ENCODE measurements at regions not wholly inside any gene's neighbourhood (a gene's known extent, or its start where the extent isn't known, plus 50 kb on each side); places are given as distances from the start of the nearest gene placed in this dataset.

GRCh38 chr2:52828112-52828511 lies 939.5 kb upstream of the CHAC2 start:
- no peak for DNase-seq (ENCODE audit: low read depth, low spot score)

GRCh38 chr2:52821631-52822030 lies 946.0 kb upstream of the CHAC2 start:
- DNase-seq (ENCODE audit: low read depth, low spot score): no peak
- H3K27ac ChIP-seq: no peak overlapping the region

More at GRCh38 chr2:52828112-52828511, 939.5 kb upstream of the CHAC2 start:
- no peak overlapping the region for H3K27ac ChIP-seq

GRCh38 chr2:52818958-52819357 lies 948.6 kb upstream of the CHAC2 start:
- H3K27ac ChIP-seq: no peak overlapping the region
- no peak for DNase-seq (ENCODE audit: low read depth, low spot score)

- DNase-seq (ENCODE audit: low read depth, low spot score): no peak
- no peak overlapping the region for H3K27ac ChIP-seq
These were observed 957.1 kb upstream of the CHAC2 start for GRCh38 chr2:52810460-52810859.

GRCh38 chr2:52805901-52806410 lies 961.6 kb upstream of the CHAC2 start:
- no peak overlapping the region for H3K27ac ChIP-seq
- no peak for DNase-seq (ENCODE audit: low read depth, low spot score)

- H3K27ac ChIP-seq: no peak overlapping the region
- no peak for DNase-seq (ENCODE audit: low read depth, low spot score)
These were observed 973.0 kb upstream of the CHAC2 start for GRCh38 chr2:52794581-52794980.

GRCh38 chr2:52779446-52779845 lies 988.2 kb upstream of the CHAC2 start:
- H3K27ac ChIP-seq: no peak overlapping the region
- no peak for DNase-seq (ENCODE audit: low read depth, low spot score)

GRCh38 chr2:52776571-52776970 lies 991.0 kb upstream of the CHAC2 start:
- DNase-seq (ENCODE audit: low read depth, low spot score): no peak
- no peak overlapping the region for H3K27ac ChIP-seq

- DNase-seq (ENCODE audit: low read depth, low spot score): no peak
- no peak overlapping the region for H3K27ac ChIP-seq
These were observed 991.9 kb upstream of the CHAC2 start for GRCh38 chr2:52775674-52776073.

- H3K27ac ChIP-seq: no peak overlapping the region
- no peak for DNase-seq (ENCODE audit: low read depth, low spot score)
These were observed 1001.9 kb upstream of the CHAC2 start for GRCh38 chr2:52765735-52766134.

- no peak for DNase-seq (ENCODE audit: low read depth, low spot score)
These were observed 1017.8 kb upstream of the CHAC2 start for GRCh38 chr2:52749764-52750163.

GRCh38 chr2:52745144-52745543 lies 1022.5 kb upstream of the CHAC2 start:
- DNase-seq (ENCODE audit: low read depth, low spot score): no peak
- no peak overlapping the region for H3K27ac ChIP-seq

More at GRCh38 chr2:52749764-52750163, 1017.8 kb upstream of the CHAC2 start:
- no peak overlapping the region for H3K27ac ChIP-seq

GRCh38 chr2:52732849-52733395 lies 1034.7 kb upstream of the CHAC2 start:
- no peak overlapping the region for H3K27ac ChIP-seq
- DNase-seq (ENCODE audit: low read depth, low spot score): no peak

GRCh38 chr2:52724585-52724984 lies 1043.0 kb upstream of the CHAC2 start:
- no peak overlapping the region for H3K27ac ChIP-seq
- no peak for DNase-seq (ENCODE audit: low read depth, low spot score)

GRCh38 chr2:52717836-52718235 lies 1049.8 kb upstream of the CHAC2 start:
- H3K27ac ChIP-seq: no peak overlapping the region
- no peak for DNase-seq (ENCODE audit: low read depth, low spot score)

- H3K27ac ChIP-seq: no peak overlapping the region
- no peak for DNase-seq (ENCODE audit: low read depth, low spot score)
These were observed 1056.6 kb upstream of the CHAC2 start for GRCh38 chr2:52710810-52711618.

- H3K27ac ChIP-seq: no peak overlapping the region
- no peak for DNase-seq (ENCODE audit: low read depth, low spot score)
These were observed 1063.4 kb upstream of the CHAC2 start for GRCh38 chr2:52704251-52704650.

GRCh38 chr2:52703004-52703403 lies 1064.6 kb upstream of the CHAC2 start:
- no peak overlapping the region for H3K27ac ChIP-seq
- DNase-seq (ENCODE audit: low read depth, low spot score): no peak

GRCh38 chr2:52698408-52698807 lies 1069.2 kb upstream of the CHAC2 start:
- no peak for DNase-seq (ENCODE audit: low read depth, low spot score)
- no peak overlapping the region for H3K27ac ChIP-seq

GRCh38 chr2:52697690-52698089 lies 1069.9 kb upstream of the CHAC2 start:
- H3K27ac ChIP-seq: no peak overlapping the region
- no peak for DNase-seq (ENCODE audit: low read depth, low spot score)

- H3K27ac ChIP-seq: no peak overlapping the region
- no peak for DNase-seq (ENCODE audit: low read depth, low spot score)
These were observed 1071.9 kb upstream of the CHAC2 start for GRCh38 chr2:52695731-52696130.

- DNase-seq (ENCODE audit: low read depth, low spot score): no peak
- H3K27ac ChIP-seq: no peak overlapping the region
These were observed 1080.7 kb upstream of the CHAC2 start for GRCh38 chr2:52686935-52687334.
